GM12873 (cell line): ENCODE measurements at regions not wholly inside any gene's neighbourhood (a gene's known extent, or its start where the extent isn't known, plus 50 kb on each side); places are given as distances from the start of the nearest gene placed in this dataset.

Source experiments
- CTCF ChIP-seq: IDR thresholded peaks from 2 replicates; pipeline ENCODE4 v1.5.1; 2012; ENCODE audit warnings: low read depth, mild to moderate bottlenecking, moderate library complexity, low read length, control low read depth; ENCODE audit not compliant: insufficient read depth; ENCODE audit errors: missing control alignments

GRCh38 chr9:129380961-129381401, 202.9 kb upstream of the IER5L start:
- no peak for TF ChIP-seq CTCF

- TF ChIP-seq CTCF = no peak
Measured at GRCh38 chr9:129379886-129380285, 201.8 kb upstream of the IER5L start.

- TF ChIP-seq CTCF = no peak
Measured at GRCh38 chr9:129379181-129379836, 201.2 kb upstream of the IER5L start.

- TF ChIP-seq CTCF = no peak
Measured at GRCh38 chr9:129377931-129378661, 200.0 kb upstream of the IER5L start.

- TF ChIP-seq CTCF = no peak
Measured at GRCh38 chr9:129377181-129377580, 199.1 kb upstream of the IER5L start.

- no peak for TF ChIP-seq CTCF
Measured at GRCh38 chr9:129375845-129376244, 197.8 kb upstream of the IER5L start.

- no peak for TF ChIP-seq CTCF
Measured at GRCh38 chr9:129374651-129375050, 196.6 kb upstream of the IER5L start.
